Right lobe of liver (tissue), 6 donors: ENCODE measurements at regions not wholly inside any gene's neighbourhood (a gene's known extent, or its start where the extent isn't known, plus 50 kb on each side); places are given as distances from the start of the nearest gene placed in this dataset.
A peak's percentile ranks its signal among the peaks of the same experiment; 100 is the strongest.

Experiments used
- ATAC-seq, 4 donors: fragments of 200-7000 bp; cut with Tn5 transposase; one replicate each; pipeline ENCODE4 v1.9.1; 2020; ENCODE audit warnings: mild to moderate bottlenecking in 4 of 4, moderate library complexity in 4 of 4
- DNase-seq, 3 donors: peaks; one replicate each; pipeline ENCODE4 v3.0.0-alpha.2; 2020
- H3K27ac ChIP-seq, 3 donors: fragments of 200-600 bp; one replicate each; pipeline ENCODE4 v1.8.0; 2022
- H3K27me3 ChIP-seq, 2 donors: fragments of 200-600 bp; one replicate each; pipeline ENCODE4 v1.8.0; 2022
- H3K36me3 ChIP-seq, 4 donors: fragments of 200-600 bp; sonication (generic) in 1 of 4; one replicate each; pipeline versions ENCODE4 v1.5.1 to v1.8.0; 2017 to 2022; ENCODE audit warnings: control low read depth in 1 of 4
- H3K4me1 ChIP-seq, 4 donors: fragments of 200-600 bp; sonication (generic) in 1 of 4; one replicate each; pipeline versions ENCODE4 v1.5.1 to v1.8.0; 2017 to 2022; ENCODE audit warnings: control low read depth in 1 of 4
- H3K4me3 ChIP-seq, 3 donors: fragments of 200-600 bp; one replicate each; pipeline ENCODE4 v1.8.0; 2022
- H3K9me3 ChIP-seq, 4 donors: fragments of 200-600 bp; sonication (generic) in 1 of 4; one replicate each; pipeline versions ENCODE4 v1.5.1 to v1.8.0; 2017 to 2022; ENCODE audit warnings: control low read depth in 1 of 4
- POLR2A ChIP-seq: fragments of 450-650 bp; IDR thresholded peaks from one replicate; pipeline ENCODE4 v1.6.1; 2017; ENCODE audit warnings: antibody characterized with exemption, mild to moderate bottlenecking
- WGBS: methylation state at CpG from one replicate; pipeline ENCODE4 v1.1.6; 2018; ENCODE audit warnings: low coverage, low lambda C conversion rate; ENCODE audit not compliant: insufficient coverage; ENCODE audit errors: missing lambda C conversion rate; 5-methylcytosine and 5-hydroxymethylcytosine counted together
- intact Hi-C, 2 donors: fragments of 100-400 bp; cut with DNase I; formaldehyde crosslinking; loops; one replicate each; pipeline versions ENCODE4 v1.11.2 to v1.14.1; 2022
- TF ChIP-seq, protein P1 (sequence below), 4 donors: fragments of 200-600 bp in 3 of 4; fragments of 450-650 bp in 1 of 4; IDR thresholded peaks; one replicate each; pipeline versions ENCODE4 v1.5.1 to v1.8.0; 2016 to 2022; ENCODE audit warnings: antibody characterized with exemption in 4 of 4, mild to moderate bottlenecking in 2 of 4
- donor health status: DM: no; HTN: yes; CAD: no.
- donor health status: DM: no; HTN: no; CAD: no.
- donor health status: DM: no; HTN: no; CAD: no.
- donor health status: DM: no; HTN: yes; CAD: no.
- donor health status: DM: no; HTN: yes; CAD: no.

DNA sequence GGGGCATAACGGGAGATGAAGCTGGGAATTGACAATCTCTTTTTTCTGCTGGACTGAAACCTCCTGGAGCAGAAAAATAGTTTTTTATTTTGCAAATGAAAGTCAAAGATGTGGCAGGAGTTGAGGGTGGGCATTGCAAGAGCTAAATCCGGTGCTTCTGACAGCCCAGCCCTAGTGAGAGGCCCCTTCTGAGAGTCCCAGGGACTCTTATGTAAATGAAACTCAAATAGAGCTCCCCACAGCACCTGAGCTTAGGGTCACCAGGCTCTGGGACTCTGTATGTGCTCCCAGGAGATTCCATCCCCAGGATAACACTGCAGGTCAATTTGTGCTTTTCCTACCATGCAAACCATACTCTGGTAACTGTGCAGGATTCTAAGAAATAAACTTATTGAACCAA lies 192.8 kb downstream of the ANKRD30B start:
- H3K9me3 ChIP-seq, result no peaks in the 10 kb centered on the region
- TF ChIP-seq, protein P1, sequence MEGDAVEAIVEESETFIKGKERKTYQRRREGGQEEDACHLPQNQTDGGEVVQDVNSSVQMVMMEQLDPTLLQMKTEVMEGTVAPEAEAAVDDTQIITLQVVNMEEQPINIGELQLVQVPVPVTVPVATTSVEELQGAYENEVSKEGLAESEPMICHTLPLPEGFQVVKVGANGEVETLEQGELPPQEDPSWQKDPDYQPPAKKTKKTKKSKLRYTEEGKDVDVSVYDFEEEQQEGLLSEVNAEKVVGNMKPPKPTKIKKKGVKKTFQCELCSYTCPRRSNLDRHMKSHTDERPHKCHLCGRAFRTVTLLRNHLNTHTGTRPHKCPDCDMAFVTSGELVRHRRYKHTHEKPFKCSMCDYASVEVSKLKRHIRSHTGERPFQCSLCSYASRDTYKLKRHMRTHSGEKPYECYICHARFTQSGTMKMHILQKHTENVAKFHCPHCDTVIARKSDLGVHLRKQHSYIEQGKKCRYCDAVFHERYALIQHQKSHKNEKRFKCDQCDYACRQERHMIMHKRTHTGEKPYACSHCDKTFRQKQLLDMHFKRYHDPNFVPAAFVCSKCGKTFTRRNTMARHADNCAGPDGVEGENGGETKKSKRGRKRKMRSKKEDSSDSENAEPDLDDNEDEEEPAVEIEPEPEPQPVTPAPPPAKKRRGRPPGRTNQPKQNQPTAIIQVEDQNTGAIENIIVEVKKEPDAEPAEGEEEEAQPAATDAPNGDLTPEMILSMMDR (IDR thresholded peaks at IDR 0.05), result no peak
- TF ChIP-seq POLR2A, result no peak
- H3K4me3 ChIP-seq, result no peak overlapping the region
- 47% methylated on average over 2 of the region's 2 CpGs for WGBS
- no peaks in the 10 kb centered on the region for H3K27me3 ChIP-seq
- intact Hi-C loops, result no loop called here
- DNase-seq (no peak), ATAC-seq (no peak)
- H3K4me1 ChIP-seq, result no peaks in the 10 kb centered on the region
- H3K36me3 ChIP-seq, result no peaks in the 10 kb centered on the region
- no peak overlapping the region for H3K27ac ChIP-seq

- no peaks in the 10 kb centered on the region for H3K27me3 ChIP-seq
- no peak for ATAC-seq
- H3K4me1 ChIP-seq, result no peaks in the 10 kb centered on the region
- H3K36me3 ChIP-seq, result no peaks in the 10 kb centered on the region
- TF ChIP-seq, protein P1 (IDR thresholded peaks at IDR 0.05), result no peak
- intact Hi-C loops, result no loop called here
- H3K4me3 ChIP-seq, result no peak overlapping the region
- H3K27ac ChIP-seq, result no peak overlapping the region
- 33% methylated on average over 4 of the region's 5 CpGs for WGBS
- H3K9me3 ChIP-seq, result no peaks in the 10 kb centered on the region
- DNase-seq, result no peak
These were observed 193.3 kb downstream of the ANKRD30B start for GRCh38 chr18:14941256-14941655.

DNA sequence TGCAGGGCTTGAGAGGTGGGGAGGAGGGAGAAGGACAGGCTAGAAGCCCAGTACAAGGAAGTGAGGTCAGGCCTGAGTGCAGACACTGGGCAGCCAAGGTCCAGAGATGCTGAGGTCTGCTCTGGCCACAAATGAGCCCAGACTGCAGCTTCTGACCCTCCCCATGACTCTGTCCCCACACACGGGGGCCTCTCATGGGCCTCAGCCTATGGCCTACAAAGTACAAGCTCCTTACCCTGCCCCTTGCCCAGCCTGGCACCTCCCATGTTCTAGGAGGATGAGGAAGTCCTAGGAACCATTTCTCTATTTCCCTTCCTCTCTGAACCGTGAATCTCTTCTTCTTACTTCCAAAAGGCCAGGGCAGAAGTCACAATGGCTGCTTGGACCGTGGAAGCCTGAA lies 193.8 kb downstream of the ANKRD30B start:
- no peaks in the 10 kb centered on the region for H3K36me3 ChIP-seq
- no peaks in the 10 kb centered on the region for H3K9me3 ChIP-seq
- H3K4me1 ChIP-seq, result no peaks in the 10 kb centered on the region
- intact Hi-C loops, result no loop called here
- no peaks in the 10 kb centered on the region for H3K27me3 ChIP-seq
- no peak for TF ChIP-seq POLR2A
- TF ChIP-seq, protein P1 (IDR thresholded peaks at IDR 0.05), result no peak
- 27% methylated on average over 3 of the region's 3 CpGs for WGBS
- no peak for DNase-seq
- ATAC-seq, result peak in 3 of 4 donors; percentile 22 to 48 (median 46)
- H3K27ac ChIP-seq, result no peak overlapping the region
- no peak overlapping the region for H3K4me3 ChIP-seq

DNA sequence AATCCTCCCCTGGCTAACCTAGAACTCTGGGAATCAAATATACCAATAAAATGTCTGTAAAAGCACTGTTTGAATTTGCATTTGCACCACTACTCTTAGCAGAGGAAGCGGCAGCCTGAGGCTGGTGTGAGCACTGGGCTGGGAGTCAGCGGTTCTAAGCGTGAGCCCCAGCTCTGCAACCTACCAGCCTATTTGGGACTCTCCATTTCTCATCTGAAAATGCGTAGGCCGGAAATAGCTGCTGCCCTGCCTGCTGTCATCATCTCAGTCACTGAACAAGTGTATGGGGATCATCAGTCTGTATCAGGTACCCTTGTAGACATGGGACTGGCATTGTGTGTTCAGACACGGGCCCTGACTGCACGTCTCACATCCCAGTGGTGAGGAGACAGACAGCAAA lies 194.3 kb downstream of the ANKRD30B start:
- 57% methylated on average over 4 of the region's 7 CpGs for WGBS
- DNase-seq, result no peak
- intact Hi-C loops, result no loop called here
- H3K9me3 ChIP-seq, result no peaks in the 10 kb centered on the region
- H3K27ac ChIP-seq, result no peak overlapping the region
- ATAC-seq, result no peak
- no peaks in the 10 kb centered on the region for H3K36me3 ChIP-seq
- no peaks in the 10 kb centered on the region for H3K4me1 ChIP-seq
- no peaks in the 10 kb centered on the region for H3K27me3 ChIP-seq
- H3K4me3 ChIP-seq, result no peak overlapping the region
- TF ChIP-seq, protein P1 (IDR thresholded peaks at IDR 0.05), result no peak
- TF ChIP-seq POLR2A, result no peak

GRCh38 chr18:14943486-14943885 lies 195.5 kb downstream of the ANKRD30B start:
- Histone ChIP-seq H3K27ac (no peak overlapping the region), H3K36me3 (no peaks in the 10 kb centered on the region), H3K4me1 (no peaks in the 10 kb centered on the region), H3K9me3 (no peaks in the 10 kb centered on the region), H3K4me3 (no peak overlapping the region), H3K27me3 (no peaks in the 10 kb centered on the region)
- 82% methylated on average over 9 of the region's 9 CpGs for WGBS
- intact Hi-C loops, result no loop called here
- ATAC-seq, result no peak
- no peak for DNase-seq
- TF ChIP-seq, protein P1 (IDR thresholded peaks at IDR 0.05), result no peak
- no peak for TF ChIP-seq POLR2A
